IMR-90 (cell line): ENCODE measurements at regions not wholly inside any gene's neighbourhood (a gene's known extent, or its start where the extent isn't known, plus 50 kb on each side); places are given as distances from the start of the nearest gene placed in this dataset.

Experiments
- ATAC-seq: fragments of 200-7000 bp; cut with Tn5 transposase; 2 replicates; pipeline ENCODE4 v1.9.1; 2020; ENCODE audit warnings: low read depth, mild to moderate bottlenecking, moderate library complexity
- BruUV-seq: library from RNA; stranded (reverse); fragments of 400-500 nt; replicated peaks from 2 replicates; lab custom pipeline; 2021; lab: Mats Ljungman, UMichigan
- CTCF ChIA-PET: fragments of 300-600 bp; formaldehyde crosslinking; extraction: SDS; loops from one replicate; lab custom pipeline; 2021; ENCODE audit warnings: antibody characterized with exemption; lab: Yijun Ruan, JAX
- POLR2A ChIA-PET: fragments of 300-600 bp; sonication (Branson Sonifier 250); formaldehyde crosslinking; loops from one replicate; lab custom pipeline; 2022; ENCODE audit warnings: antibody characterized with exemption; ENCODE audit not compliant: unreplicated experiment; lab: Charles Lee
- DNase-seq: peaks from one replicate; pipeline ENCODE4 v3.0.0; 2013
- H2AFZ ChIP-seq: replicated peaks from 2 replicates; pipeline ENCODE3; 2013; ENCODE audit warnings: low read length, mild to moderate bottlenecking; ENCODE audit not compliant: poor library complexity
- H2AK5ac ChIP-seq: 2 replicates; pipeline ENCODE4 v1.6.1; 2013; ENCODE audit warnings: low read depth, low read length, inconsistent platforms
- H2AK9ac ChIP-seq: replicated peaks from 2 replicates; pipeline ENCODE3; 2013; ENCODE audit warnings: mild to moderate bottlenecking, low read depth, low read length, moderate library complexity; ENCODE audit not compliant: poor library complexity
- H2BK120ac ChIP-seq: 2 replicates; pipeline ENCODE4 v1.6.1; 2013; ENCODE audit warnings: low read depth, low read length, inconsistent platforms
- H2BK15ac ChIP-seq: 3 replicates; pipeline ENCODE4 v1.6.1; 2013; ENCODE audit warnings: low read depth, low read length, inconsistent platforms
- H2BK20ac ChIP-seq: 2 replicates; pipeline ENCODE4 v1.6.1; 2013; ENCODE audit warnings: low read depth, mild to moderate bottlenecking, inconsistent platforms, low read length, moderate library complexity
- H2BK5ac ChIP-seq: 2 replicates; pipeline ENCODE4 v1.6.1; 2013; ENCODE audit warnings: mild to moderate bottlenecking, low read depth, low read length, inconsistent platforms; ENCODE audit not compliant: poor library complexity, severe bottlenecking
- H3K14ac ChIP-seq: replicated peaks from 2 replicates; pipeline ENCODE4 v1.6.1; 2013; ENCODE audit warnings: low read depth, low read length, inconsistent platforms
- H3K18ac ChIP-seq: 2 replicates; pipeline ENCODE4 v1.6.1; 2013; ENCODE audit warnings: low read depth, low read length, control low read depth
- H3K23ac ChIP-seq: 2 replicates; pipeline ENCODE4 v1.6.1; 2013; ENCODE audit warnings: low read depth, low read length, inconsistent platforms
- H3K27ac ChIP-seq: 2 replicates; pipeline ENCODE4 v1.5.1; 2013; ENCODE audit warnings: mild to moderate bottlenecking, control low read depth, low read length; ENCODE audit not compliant: insufficient read depth
- H3K27me3 ChIP-seq: 2 replicates; pipeline ENCODE4 v1.6.1; 2013; ENCODE audit warnings: low read length; ENCODE audit not compliant: control insufficient read depth, insufficient read depth
- H3K36me3 ChIP-seq: 2 replicates; pipeline ENCODE4 v1.6.1; 2013; ENCODE audit warnings: low read length, mixed read lengths; ENCODE audit not compliant: control insufficient read depth, insufficient read depth
- H3K4ac ChIP-seq: 2 replicates; pipeline ENCODE4 v1.6.1; 2013; ENCODE audit warnings: low read depth, low read length, inconsistent platforms
- H3K4me1 ChIP-seq: 2 replicates; pipeline ENCODE4 v1.6.1; 2013; ENCODE audit warnings: low read length, mixed read lengths; ENCODE audit not compliant: control insufficient read depth, insufficient read depth
- H3K4me2 ChIP-seq: 2 replicates; pipeline ENCODE4 v1.6.1; 2013; ENCODE audit warnings: low read depth, mild to moderate bottlenecking, control low read depth, low read length, moderate library complexity
- H3K4me3 ChIP-seq: 2 replicates; pipeline ENCODE4 v1.5.1; 2013; ENCODE audit warnings: low read depth, mild to moderate bottlenecking, control low read depth, low read length, moderate library complexity; ENCODE audit not compliant: insufficient read depth
- H3K56ac ChIP-seq: 2 replicates; pipeline ENCODE4 v1.6.1; 2013; ENCODE audit warnings: low read length, inconsistent platforms; ENCODE audit not compliant: insufficient read depth; ENCODE audit errors: extremely low read depth
- H3K79me1 ChIP-seq, 2 experiments: 2 replicates each; pipeline ENCODE4 v1.6.1; 2013; ENCODE audit warnings: low read length in 2 of 2, inconsistent platforms in 1 of 2, low read depth in 1 of 2
- H3K9ac ChIP-seq: 2 replicates; pipeline ENCODE4 v1.6.1; 2013; ENCODE audit warnings: low read depth, low read length, control low read depth
- H3K9me1 ChIP-seq: 2 replicates; pipeline ENCODE4 v1.6.1; 2013; ENCODE audit warnings: low read length, inconsistent platforms; ENCODE audit not compliant: insufficient read depth
- H3K9me3 ChIP-seq: 2 replicates; pipeline ENCODE4 v1.6.1; 2013; ENCODE audit warnings: low read length; ENCODE audit not compliant: control insufficient read depth, insufficient read depth
- H4K20me1 ChIP-seq: 2 replicates; pipeline ENCODE4 v1.6.1; 2013; ENCODE audit warnings: low read length, inconsistent platforms; ENCODE audit not compliant: insufficient read depth
- H4K5ac ChIP-seq: 2 replicates; pipeline ENCODE4 v1.6.1; 2013; ENCODE audit warnings: mild to moderate bottlenecking, low read depth, low read length, control low read depth
- H4K8ac ChIP-seq, 2 experiments: 2 replicates each; pipeline ENCODE4 v1.6.1; 2013; ENCODE audit warnings: low read depth in 2 of 2, low read length in 2 of 2, control low read depth in 1 of 2, inconsistent platforms in 1 of 2
- H4K91ac ChIP-seq: 2 replicates; pipeline ENCODE4 v1.6.1; 2013; ENCODE audit warnings: low read depth, low read length, inconsistent platforms; ENCODE audit not compliant: insufficient read depth
- CHD1 ChIP-seq: IDR thresholded peaks from 2 replicates; pipeline ENCODE4 v1.6.1; 2012; ENCODE audit warnings: low read depth, low read length, improper control_type of control experiment
- MAFK ChIP-seq: IDR thresholded peaks from 2 replicates; pipeline ENCODE4 v1.6.1; 2012; ENCODE audit warnings: low read depth, low read length, improper control_type of control experiment
- MAZ ChIP-seq: IDR thresholded peaks from 2 replicates; pipeline ENCODE4 v1.6.1; 2012; ENCODE audit warnings: low read depth, mild to moderate bottlenecking, low read length, improper control_type of control experiment, moderate library complexity, borderline replicate concordance
- MXI1 ChIP-seq: IDR thresholded peaks from 2 replicates; pipeline ENCODE4 v1.6.1; 2012; ENCODE audit warnings: low read depth, mild to moderate bottlenecking, low read length, moderate library complexity, borderline replicate concordance
- NFE2L2 ChIP-seq: fragments of 150-350 bp; IDR thresholded peaks from 2 replicates; pipeline ENCODE4 v1.6.1; 2016; ENCODE audit warnings: low read depth, mild to moderate bottlenecking, low read length
- RAD21 ChIP-seq: IDR thresholded peaks from 2 replicates; pipeline ENCODE4 v1.6.1; 2012; ENCODE audit warnings: low read length, improper control_type of control experiment
- RFX5 ChIP-seq: IDR thresholded peaks from 2 replicates; pipeline ENCODE4 v1.8.0; 2012; ENCODE audit warnings: low read depth, mild to moderate bottlenecking, low read length, moderate library complexity
- whole genome bisulfite sequencing, 2 experiments: methylation state at CpG; one replicate each; pipeline versions ENCODE4 v1.1.5 to v1.1.7; 2013; ENCODE audit warnings: missing lambda C conversion rate in 2 of 2; ENCODE audit not compliant: insufficient read length in 1 of 2; ENCODE audit errors: extremely low coverage in 2 of 2; 5-methylcytosine and 5-hydroxymethylcytosine counted together
- dilution Hi-C: fragments of 300-500 bp; cut with HindIII; formaldehyde crosslinking; loops from one replicate; pipeline ENCODE4 v1.14.3; 2018; ENCODE audit warnings: low sequenced_read_pairs; ENCODE audit not compliant: unreplicated experiment
- in situ Hi-C: fragments of 300-500 bp; cut with MboI; formaldehyde crosslinking; loops from 3 replicates; pipeline ENCODE4 v1.14.3; 2019; ENCODE audit warnings: low sequenced_read_pairs, inconsistent platforms, mixed read lengths
- intact Hi-C: fragments of 100-400 bp; cut with micrococcal nuclease; formaldehyde crosslinking; loops from 2 replicates; pipeline ENCODE4 v1.10.0; 2022
- TF ChIP-seq, protein P1 (sequence below): conservative IDR thresholded peaks from 2 replicates; pipeline ENCODE4 v1.5.1; 2012; ENCODE audit warnings: mild to moderate bottlenecking, low read depth, low read length, improper control_type of control experiment
- TF ChIP-seq, protein P2 (sequence below): fragments of 150-350 bp; IDR thresholded peaks from 2 replicates; pipeline ENCODE4 v1.6.1; 2016; ENCODE audit warnings: low read depth, mild to moderate bottlenecking, low read length, moderate library complexity, borderline replicate concordance

DNA sequence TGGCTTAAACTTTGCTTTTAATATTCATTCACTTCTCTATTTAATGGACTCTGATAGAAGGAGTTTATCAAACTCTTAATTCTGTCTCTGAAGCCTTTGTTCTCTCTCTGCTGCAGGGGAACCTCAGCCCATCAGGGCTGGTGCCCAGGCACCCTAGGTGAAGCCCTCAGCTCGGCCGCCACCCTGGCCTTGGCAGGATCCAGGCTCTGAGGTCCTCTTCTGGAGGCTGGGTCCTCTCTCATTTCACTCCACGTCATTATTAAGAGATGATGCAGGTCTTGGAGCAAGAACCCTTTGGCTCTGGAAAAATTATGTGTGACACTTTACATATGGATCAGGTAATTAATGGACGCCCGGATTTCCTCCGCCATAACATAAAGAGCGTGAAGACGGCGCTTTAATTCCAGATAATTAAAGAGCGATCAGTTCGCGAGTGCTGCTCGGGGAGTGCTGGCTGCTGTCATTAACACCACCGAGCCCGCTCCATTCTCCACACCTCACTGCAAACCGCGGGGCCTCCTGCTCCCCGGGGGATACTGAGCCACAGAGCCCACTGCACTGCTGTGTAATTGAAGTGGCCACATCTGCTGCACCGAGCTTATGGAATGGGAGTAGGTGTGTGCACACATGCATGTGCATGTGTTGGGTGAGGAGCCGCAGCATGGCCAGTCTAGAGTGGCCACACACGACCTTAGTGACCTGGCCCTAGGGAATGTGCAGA lies 259.4 kb upstream of the TNRC6C start:
- Histone ChIP-seq H3K14ac (no peak overlapping the region), H4K8ac (no peak overlapping the region), H2AK5ac (no peak overlapping the region), H3K4me3 (no peak overlapping the region), H4K5ac (no peak overlapping the region), H3K4me2 (no peak overlapping the region), H2BK15ac (no peak overlapping the region), H3K4ac (no peak overlapping the region), H2BK20ac (no peak overlapping the region), H4K20me1 (no peaks in the 10 kb centered on the region), H2BK5ac (no peak overlapping the region), H3K36me3 (no peaks in the 10 kb centered on the region), H3K79me1 (no peaks in the 10 kb centered on the region), H2BK120ac (no peak overlapping the region), H3K9me1 (no peaks in the 10 kb centered on the region), H3K9ac (no peak overlapping the region), H3K27ac (no peak overlapping the region), H3K18ac (no peak overlapping the region), H4K91ac (no peak overlapping the region), H3K27me3 (peaks cover 62% of the 10 kb centered on the region), H3K56ac (no peak overlapping the region; the same call in 1 of the 2 replicates), H2AK9ac (no peak overlapping the region), H2AFZ (no peak overlapping the region), H3K9me3 (peaks cover 2% of the 10 kb centered on the region; the same call in 1 of the 2 replicates), H3K4me1 (no peaks in the 10 kb centered on the region), H3K23ac (no peak overlapping the region)
- in situ Hi-C loops (no loop called here), intact Hi-C loops (no loop called here), dilution Hi-C loops (no loop called here)
- ChIA-PET POLR2A (no interaction called here), CTCF (no interaction called here)
- TF ChIP-seq, protein P1, sequence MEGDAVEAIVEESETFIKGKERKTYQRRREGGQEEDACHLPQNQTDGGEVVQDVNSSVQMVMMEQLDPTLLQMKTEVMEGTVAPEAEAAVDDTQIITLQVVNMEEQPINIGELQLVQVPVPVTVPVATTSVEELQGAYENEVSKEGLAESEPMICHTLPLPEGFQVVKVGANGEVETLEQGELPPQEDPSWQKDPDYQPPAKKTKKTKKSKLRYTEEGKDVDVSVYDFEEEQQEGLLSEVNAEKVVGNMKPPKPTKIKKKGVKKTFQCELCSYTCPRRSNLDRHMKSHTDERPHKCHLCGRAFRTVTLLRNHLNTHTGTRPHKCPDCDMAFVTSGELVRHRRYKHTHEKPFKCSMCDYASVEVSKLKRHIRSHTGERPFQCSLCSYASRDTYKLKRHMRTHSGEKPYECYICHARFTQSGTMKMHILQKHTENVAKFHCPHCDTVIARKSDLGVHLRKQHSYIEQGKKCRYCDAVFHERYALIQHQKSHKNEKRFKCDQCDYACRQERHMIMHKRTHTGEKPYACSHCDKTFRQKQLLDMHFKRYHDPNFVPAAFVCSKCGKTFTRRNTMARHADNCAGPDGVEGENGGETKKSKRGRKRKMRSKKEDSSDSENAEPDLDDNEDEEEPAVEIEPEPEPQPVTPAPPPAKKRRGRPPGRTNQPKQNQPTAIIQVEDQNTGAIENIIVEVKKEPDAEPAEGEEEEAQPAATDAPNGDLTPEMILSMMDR: no peak
- TF ChIP-seq, protein P2, sequence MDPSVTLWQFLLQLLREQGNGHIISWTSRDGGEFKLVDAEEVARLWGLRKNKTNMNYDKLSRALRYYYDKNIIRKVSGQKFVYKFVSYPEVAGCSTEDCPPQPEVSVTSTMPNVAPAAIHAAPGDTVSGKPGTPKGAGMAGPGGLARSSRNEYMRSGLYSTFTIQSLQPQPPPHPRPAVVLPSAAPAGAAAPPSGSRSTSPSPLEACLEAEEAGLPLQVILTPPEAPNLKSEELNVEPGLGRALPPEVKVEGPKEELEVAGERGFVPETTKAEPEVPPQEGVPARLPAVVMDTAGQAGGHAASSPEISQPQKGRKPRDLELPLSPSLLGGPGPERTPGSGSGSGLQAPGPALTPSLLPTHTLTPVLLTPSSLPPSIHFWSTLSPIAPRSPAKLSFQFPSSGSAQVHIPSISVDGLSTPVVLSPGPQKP: no peak
- TF ChIP-seq NFE2L2 (no peak), RFX5 (no peak), MXI1 (no peak), MAFK (no peak), CHD1 (no peak), RAD21 (no peak), MAZ (no peak)
- ATAC-seq (no peak), DNase-seq (no peak)
- 50% methylated on average over 4 of the region's 21 CpGs; no CpG with 5 or more reads in 1 of the 2 experiments for WGBS, 2 experiments
- BruUV-seq: no TSS peak
